Panc1 (cell line): ENCODE measurements at regions not wholly inside any gene's neighbourhood (a gene's known extent, or its start where the extent isn't known, plus 50 kb on each side); places are given as distances from the start of the nearest gene placed in this dataset.

Experiments
- ATAC-seq: fragments of 200-7000 bp; cut with Tn5 transposase; 2 replicates; pipeline ENCODE4 v1.9.1; 2020; ENCODE audit warnings: mild to moderate bottlenecking, moderate library complexity
- BruUV-seq: library from RNA; stranded (reverse); fragments of 400-500 nt; replicated peaks from 2 replicates; lab custom pipeline; 2021; lab: Mats Ljungman, UMichigan
- CTCF ChIA-PET: fragments of 300-600 bp; sonication (Branson Sonifier 250); formaldehyde crosslinking; loops from one replicate; lab custom pipeline; 2022; ENCODE audit warnings: antibody characterized with exemption; lab: Charles Lee
- POLR2A ChIA-PET: fragments of 300-600 bp; sonication (Branson Sonifier 250); formaldehyde crosslinking; loops from one replicate; lab custom pipeline; 2022; ENCODE audit warnings: antibody characterized with exemption; lab: Charles Lee
- DNase-seq: peaks from one replicate; pipeline ENCODE4 v3.0.0-alpha.2; 2010; ENCODE audit warnings: low read depth, low spot score
- H3K27ac ChIP-seq: 2 replicates; pipeline ENCODE4 v1.5.1; 2011; ENCODE audit warnings: mild to moderate bottlenecking, low read length, inconsistent platforms
- H3K27me3 ChIP-seq: fragments of 200-500 bp; sonication (Bioruptor generic); 2 replicates; pipeline ENCODE4 v1.6.0; 2014; ENCODE audit warnings: low read length, inconsistent platforms; ENCODE audit not compliant: control insufficient read depth, insufficient read depth
- H3K36me3 ChIP-seq: fragments of 200-500 bp; sonication (Bioruptor generic); 2 replicates; pipeline ENCODE4 v1.5.1; 2014; ENCODE audit warnings: inconsistent platforms, mild to moderate bottlenecking, low read length, moderate library complexity; ENCODE audit not compliant: control insufficient read depth, insufficient read depth
- H3K4me1 ChIP-seq: 2 replicates; pipeline ENCODE4 v1.5.1; 2011; ENCODE audit warnings: inconsistent platforms, mild to moderate bottlenecking, low read length, moderate library complexity; ENCODE audit not compliant: control insufficient read depth, insufficient read depth
- H3K4me3 ChIP-seq, 2 experiments: 2 replicates each; pipeline ENCODE4 v1.5.1; 2011 to 2012; ENCODE audit warnings: low read depth in 2 of 2, low read length in 2 of 2, mild to moderate bottlenecking in 2 of 2, inconsistent platforms in 1 of 2, moderate library complexity in 1 of 2
- H3K9me3 ChIP-seq: fragments of 200-500 bp; sonication (Bioruptor generic); 2 replicates; pipeline ENCODE4 v1.5.1; 2014; ENCODE audit warnings: low read depth, mild to moderate bottlenecking, inconsistent platforms, low read length, moderate library complexity; ENCODE audit not compliant: control insufficient read depth, insufficient read depth
- POLR2AphosphoS5 ChIP-seq: IDR thresholded peaks from 2 replicates; pipeline ENCODE4 v1.6.1; 2012; ENCODE audit warnings: mild to moderate bottlenecking, low read depth, low read length, moderate library complexity
- SIN3A ChIP-seq: IDR thresholded peaks from 2 replicates; pipeline ENCODE4 v1.6.1; 2012; ENCODE audit warnings: low read depth, mild to moderate bottlenecking, low read length, moderate library complexity, borderline replicate concordance; ENCODE audit not compliant: insufficient read depth
- TCF7L2 ChIP-seq: IDR thresholded peaks from 2 replicates; pipeline ENCODE4 v1.6.1; 2011; ENCODE audit warnings: mild to moderate bottlenecking, low read depth, low read length, inconsistent platforms
- in situ Hi-C: cut with HindIII; loops from 2 replicates; pipeline ENCODE4 v1.10.0; 2016; ENCODE audit warnings: low sequenced_read_pairs, low pct_unique_long_range_greater_than_20kb
- intact Hi-C: fragments of 100-400 bp; cut with micrococcal nuclease; formaldehyde crosslinking; loops from one replicate; pipeline ENCODE4 v1.10.0; 2022; ENCODE audit not compliant: unreplicated experiment
- TF ChIP-seq, protein P1 (sequence below): fragments of 450-650 bp; IDR thresholded peaks from 2 replicates; pipeline ENCODE4 v1.5.1; 2017; ENCODE audit warnings: mild to moderate bottlenecking
- TF ChIP-seq, protein P2 (sequence below), 2 experiments: IDR thresholded peaks; 2 replicates each; pipeline ENCODE4 v1.6.1; 2011 to 2012; ENCODE audit warnings: low read depth in 2 of 2, control low read depth in 1 of 2, low read length in 1 of 2, mild to moderate bottlenecking in 1 of 2, moderate library complexity in 1 of 2; ENCODE audit not compliant: insufficient read depth in 1 of 2

DNA sequence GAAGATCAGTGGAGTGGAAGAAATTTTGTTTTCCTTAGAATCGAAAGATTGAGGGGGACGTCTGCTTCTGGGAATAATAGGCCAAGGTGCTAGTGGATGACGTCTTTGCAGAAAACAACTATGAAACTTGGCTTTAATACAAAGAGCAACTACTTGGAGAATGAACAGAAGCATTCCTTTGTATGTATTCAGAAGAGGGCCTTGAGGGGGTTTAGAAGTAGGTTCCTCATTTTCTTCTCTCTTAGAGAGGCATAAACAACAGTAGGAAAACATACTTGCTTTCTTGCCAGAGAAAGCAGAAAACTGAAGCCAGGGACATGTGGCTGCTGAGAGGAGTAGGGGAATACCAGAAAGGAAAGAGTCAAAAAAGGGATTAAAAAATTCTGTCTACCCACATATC is 167.8 kb downstream of the ZNF330 start:
- Histone ChIP-seq H3K36me3 (no peaks in the 10 kb centered on the region), H3K4me3 (no peak overlapping the region), H3K4me1 (no peaks in the 10 kb centered on the region), H3K27ac (no peak overlapping the region), H3K27me3 (no peaks in the 10 kb centered on the region), H3K9me3 (no peaks in the 10 kb centered on the region)
- POLR2A ChIA-PET = no interaction called here
- DNase-seq = no peak
- BruUV-seq = no TSS peak
- ATAC-seq = no peak
- in situ Hi-C loops (no loop called here), intact Hi-C loops (no loop called here)
- CTCF ChIA-PET = no interaction called here
- TF ChIP-seq SIN3A (no peak), TCF7L2 (no peak), POLR2AphosphoS5 (no peak)
- TF ChIP-seq, protein P1, sequence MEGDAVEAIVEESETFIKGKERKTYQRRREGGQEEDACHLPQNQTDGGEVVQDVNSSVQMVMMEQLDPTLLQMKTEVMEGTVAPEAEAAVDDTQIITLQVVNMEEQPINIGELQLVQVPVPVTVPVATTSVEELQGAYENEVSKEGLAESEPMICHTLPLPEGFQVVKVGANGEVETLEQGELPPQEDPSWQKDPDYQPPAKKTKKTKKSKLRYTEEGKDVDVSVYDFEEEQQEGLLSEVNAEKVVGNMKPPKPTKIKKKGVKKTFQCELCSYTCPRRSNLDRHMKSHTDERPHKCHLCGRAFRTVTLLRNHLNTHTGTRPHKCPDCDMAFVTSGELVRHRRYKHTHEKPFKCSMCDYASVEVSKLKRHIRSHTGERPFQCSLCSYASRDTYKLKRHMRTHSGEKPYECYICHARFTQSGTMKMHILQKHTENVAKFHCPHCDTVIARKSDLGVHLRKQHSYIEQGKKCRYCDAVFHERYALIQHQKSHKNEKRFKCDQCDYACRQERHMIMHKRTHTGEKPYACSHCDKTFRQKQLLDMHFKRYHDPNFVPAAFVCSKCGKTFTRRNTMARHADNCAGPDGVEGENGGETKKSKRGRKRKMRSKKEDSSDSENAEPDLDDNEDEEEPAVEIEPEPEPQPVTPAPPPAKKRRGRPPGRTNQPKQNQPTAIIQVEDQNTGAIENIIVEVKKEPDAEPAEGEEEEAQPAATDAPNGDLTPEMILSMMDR = no peak
- TF ChIP-seq, protein P2, sequence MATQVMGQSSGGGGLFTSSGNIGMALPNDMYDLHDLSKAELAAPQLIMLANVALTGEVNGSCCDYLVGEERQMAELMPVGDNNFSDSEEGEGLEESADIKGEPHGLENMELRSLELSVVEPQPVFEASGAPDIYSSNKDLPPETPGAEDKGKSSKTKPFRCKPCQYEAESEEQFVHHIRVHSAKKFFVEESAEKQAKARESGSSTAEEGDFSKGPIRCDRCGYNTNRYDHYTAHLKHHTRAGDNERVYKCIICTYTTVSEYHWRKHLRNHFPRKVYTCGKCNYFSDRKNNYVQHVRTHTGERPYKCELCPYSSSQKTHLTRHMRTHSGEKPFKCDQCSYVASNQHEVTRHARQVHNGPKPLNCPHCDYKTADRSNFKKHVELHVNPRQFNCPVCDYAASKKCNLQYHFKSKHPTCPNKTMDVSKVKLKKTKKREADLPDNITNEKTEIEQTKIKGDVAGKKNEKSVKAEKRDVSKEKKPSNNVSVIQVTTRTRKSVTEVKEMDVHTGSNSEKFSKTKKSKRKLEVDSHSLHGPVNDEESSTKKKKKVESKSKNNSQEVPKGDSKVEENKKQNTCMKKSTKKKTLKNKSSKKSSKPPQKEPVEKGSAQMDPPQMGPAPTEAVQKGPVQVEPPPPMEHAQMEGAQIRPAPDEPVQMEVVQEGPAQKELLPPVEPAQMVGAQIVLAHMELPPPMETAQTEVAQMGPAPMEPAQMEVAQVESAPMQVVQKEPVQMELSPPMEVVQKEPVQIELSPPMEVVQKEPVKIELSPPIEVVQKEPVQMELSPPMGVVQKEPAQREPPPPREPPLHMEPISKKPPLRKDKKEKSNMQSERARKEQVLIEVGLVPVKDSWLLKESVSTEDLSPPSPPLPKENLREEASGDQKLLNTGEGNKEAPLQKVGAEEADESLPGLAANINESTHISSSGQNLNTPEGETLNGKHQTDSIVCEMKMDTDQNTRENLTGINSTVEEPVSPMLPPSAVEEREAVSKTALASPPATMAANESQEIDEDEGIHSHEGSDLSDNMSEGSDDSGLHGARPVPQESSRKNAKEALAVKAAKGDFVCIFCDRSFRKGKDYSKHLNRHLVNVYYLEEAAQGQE (IDR thresholded peaks at IDR 0.05; ENCODE audit: insufficient read depth in 1 of 2, low read depth in 2 of 2, low read length in 1 of 2) = no peak

DNA sequence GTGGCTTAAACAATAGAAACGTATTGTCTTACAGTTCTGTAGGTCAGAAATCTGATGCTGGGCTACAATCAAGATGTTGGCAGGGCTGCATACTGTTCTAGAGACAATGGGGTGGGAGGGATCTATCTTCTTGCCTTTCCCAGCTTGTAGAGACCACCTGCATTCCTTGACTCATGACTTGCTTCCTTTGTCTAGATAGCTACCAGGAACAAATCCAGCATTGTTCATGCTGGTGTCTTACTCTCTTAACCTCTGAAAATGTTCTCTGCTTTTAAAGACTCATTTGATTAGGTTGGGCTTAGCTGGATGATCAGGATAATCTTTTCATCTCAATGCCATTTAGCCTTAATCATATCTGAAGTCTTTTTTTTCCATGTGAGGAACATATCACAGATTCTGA is 169.0 kb downstream of the ZNF330 start:
- ATAC-seq (no peak), DNase-seq (no peak)
- ChIA-PET CTCF (no interaction called here), POLR2A (no interaction called here)
- no peaks in the 10 kb centered on the region for H3K4me1 ChIP-seq
- in situ Hi-C loops (no loop called here), intact Hi-C loops (no loop called here)
- BruUV-seq = no TSS peak
- TF ChIP-seq SIN3A (no peak), POLR2AphosphoS5 (no peak), TCF7L2 (no peak)
- TF ChIP-seq, protein P1 = no peak
- TF ChIP-seq, protein P2 (IDR thresholded peaks at IDR 0.05; ENCODE audit: insufficient read depth in 1 of 2, low read depth in 2 of 2, low read length in 1 of 2) = no peak
- no peak overlapping the region for H3K4me3 ChIP-seq
- no peaks in the 10 kb centered on the region for H3K36me3 ChIP-seq
- no peak overlapping the region for H3K27ac ChIP-seq
- no peaks in the 10 kb centered on the region for H3K9me3 ChIP-seq
- no peaks in the 10 kb centered on the region for H3K27me3 ChIP-seq
